SJSA1 (cell line): ENCODE measurements at regions not wholly inside any gene's neighbourhood (a gene's known extent, or its start where the extent isn't known, plus 50 kb on each side); places are given as distances from the start of the nearest gene placed in this dataset.
A peak's percentile ranks its signal among the peaks of the same experiment; 100 is the strongest.

Experiments used
- DNase-seq, 2 experiments: peaks; one replicate each; pipeline ENCODE4 v3.0.0-alpha.2; 2015 to 2020; ENCODE audit warnings: low spot score in 2 of 2, low read depth in 1 of 2
- H3K27ac ChIP-seq: fragments of 250-450 bp; sonication (Bioruptor Pico); 2 replicates; pipeline ENCODE4 v1.5.1; 2020; ENCODE audit warnings: mild to moderate bottlenecking, moderate library complexity
- H3K27me3 ChIP-seq: fragments of 250-450 bp; sonication (Bioruptor Pico); replicated peaks from 2 replicates; pipeline ENCODE4 v1.5.1; 2020; ENCODE audit warnings: mild to moderate bottlenecking, moderate library complexity
- H3K36me3 ChIP-seq: fragments of 250-450 bp; sonication (Bioruptor Pico); 2 replicates; pipeline ENCODE4 v1.5.1; 2020; ENCODE audit warnings: mild to moderate bottlenecking
- H3K4me1 ChIP-seq: fragments of 250-450 bp; sonication (Bioruptor Pico); replicated peaks from 2 replicates; pipeline ENCODE4 v1.6.1; 2021; ENCODE audit warnings: mild to moderate bottlenecking
- H3K4me3 ChIP-seq: fragments of 250-450 bp; sonication (Bioruptor Pico); 2 replicates; pipeline ENCODE4 v1.5.1; 2020; ENCODE audit warnings: mild to moderate bottlenecking
- H3K9me3 ChIP-seq: fragments of 250-450 bp; sonication (Bioruptor Pico); replicated peaks from 2 replicates; pipeline ENCODE4 v1.5.1; 2020; ENCODE audit warnings: mild to moderate bottlenecking

DNA sequence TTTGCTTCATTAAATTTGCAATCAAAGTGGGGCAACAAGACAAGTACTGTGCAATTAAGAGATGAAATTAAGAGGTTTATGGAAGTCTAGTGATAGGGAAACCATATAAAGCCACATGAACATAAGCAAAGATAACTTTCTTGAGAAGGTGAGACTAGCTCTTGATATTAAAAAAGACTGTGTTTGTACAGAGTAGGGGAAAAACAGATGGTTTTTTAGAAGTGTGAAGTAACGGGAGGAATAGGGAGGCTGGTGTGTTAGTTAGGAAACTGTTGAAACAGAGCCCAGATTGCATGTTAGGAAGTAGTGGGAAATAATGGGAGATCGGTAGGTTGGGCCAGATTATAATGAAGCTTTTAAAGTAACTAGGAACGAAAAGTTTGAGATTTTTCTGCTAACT, 149.8 kb upstream of the FREM2 start:
- Histone ChIP-seq H3K4me1 (no peaks in the 10 kb centered on the region), H3K36me3 (no peaks in the 10 kb centered on the region), H3K27me3 (no peaks in the 10 kb centered on the region), H3K9me3 (no peaks in the 10 kb centered on the region), H3K4me3 (no peak overlapping the region), H3K27ac (no peak overlapping the region)
- DNase-seq = no peak

DNA sequence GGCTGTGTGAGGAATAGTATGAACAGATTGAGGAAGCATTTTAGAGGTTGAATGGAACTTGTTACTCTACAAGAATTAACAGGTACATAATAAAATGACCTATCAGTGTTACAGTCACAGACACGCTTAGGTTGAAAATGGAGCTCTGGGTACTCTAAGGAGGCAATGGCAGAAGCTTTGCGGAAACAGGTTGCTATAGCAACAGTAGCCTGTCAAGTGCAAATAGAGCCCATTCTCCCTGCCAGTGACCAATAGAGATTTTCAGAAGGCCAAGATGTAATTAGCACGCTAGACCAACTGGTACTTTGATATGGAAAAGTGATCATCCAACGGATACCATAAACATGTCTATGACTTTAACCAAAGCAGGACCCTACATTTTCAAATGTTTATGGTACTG, 148.5 kb upstream of the FREM2 start:
- no peaks in the 10 kb centered on the region for H3K4me1 ChIP-seq
- no peak for DNase-seq
- no peaks in the 10 kb centered on the region for H3K9me3 ChIP-seq
- H3K27ac ChIP-seq = no peak overlapping the region
- H3K4me3 ChIP-seq = no peak overlapping the region
- no peaks in the 10 kb centered on the region for H3K27me3 ChIP-seq
- H3K36me3 ChIP-seq = no peaks in the 10 kb centered on the region

DNA sequence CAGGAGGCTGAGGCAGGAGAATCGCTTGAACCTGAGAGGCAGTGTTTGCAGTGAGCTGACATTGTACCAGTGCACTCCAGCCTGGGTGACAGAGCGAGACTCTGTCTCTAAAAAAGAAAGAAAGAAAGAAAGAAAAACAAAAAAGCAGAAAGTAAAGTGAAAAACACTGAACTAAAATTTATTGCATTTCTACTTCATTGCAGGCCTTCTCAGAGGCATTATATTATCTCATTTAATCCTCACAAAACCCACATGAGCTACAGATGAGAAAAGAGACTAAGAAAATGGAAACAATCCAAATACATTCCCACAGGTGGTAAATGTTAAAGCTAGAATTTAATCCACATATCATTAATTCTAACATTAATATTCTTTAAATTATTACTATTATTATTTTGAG, 147.2 kb upstream of the FREM2 start:
- Histone ChIP-seq H3K27me3 (no peaks in the 10 kb centered on the region), H3K36me3 (no peaks in the 10 kb centered on the region), H3K9me3 (no peaks in the 10 kb centered on the region), H3K4me1 (no peaks in the 10 kb centered on the region), H3K27ac (no peak overlapping the region), H3K4me3 (no peak overlapping the region)
- DNase-seq = no peak

DNA sequence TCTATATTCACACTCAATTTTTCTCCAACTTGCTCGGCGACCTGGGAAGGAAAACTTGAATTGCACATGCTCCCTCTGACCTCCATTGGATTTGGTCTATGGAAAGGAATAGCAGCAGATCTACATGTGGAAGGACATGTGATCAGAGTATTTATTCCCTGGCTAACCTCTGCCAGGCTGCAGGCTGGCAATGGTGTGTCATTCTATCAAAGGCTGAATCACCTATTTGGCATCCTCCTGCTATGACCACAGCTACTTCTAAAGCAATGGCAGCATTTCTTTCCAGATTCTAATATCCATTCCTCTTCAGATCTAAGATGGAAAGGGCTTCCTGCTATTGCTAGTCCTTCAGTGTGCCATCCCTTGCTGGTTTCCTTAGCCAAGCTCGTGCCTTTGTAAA, 144.3 kb upstream of the FREM2 start:
- Histone ChIP-seq H3K4me3 (no peak overlapping the region), H3K27ac (no peak overlapping the region), H3K9me3 (no peaks in the 10 kb centered on the region), H3K27me3 (no peaks in the 10 kb centered on the region), H3K36me3 (no peaks in the 10 kb centered on the region), H3K4me1 (no peaks in the 10 kb centered on the region)
- no peak for DNase-seq

DNA sequence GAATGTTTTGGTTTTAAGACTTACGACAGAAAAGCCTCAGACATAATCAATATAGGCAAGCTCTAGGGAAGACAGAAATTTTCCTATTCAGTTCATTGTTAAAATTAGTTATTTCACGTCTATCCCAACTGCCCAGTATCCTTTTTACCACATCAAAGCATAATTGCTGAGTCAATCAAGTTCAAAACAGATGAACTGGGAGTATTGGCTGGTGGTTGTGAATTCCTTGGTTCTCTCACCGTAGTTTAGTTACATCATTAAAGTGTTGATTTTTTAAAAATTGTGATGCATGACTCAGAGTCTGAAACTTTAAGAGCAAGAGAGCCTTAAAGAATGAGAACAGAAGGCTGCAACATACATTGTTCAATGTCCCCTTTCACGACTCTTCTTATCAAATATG, 143.3 kb upstream of the FREM2 start:
- DNase-seq = no peak
- H3K27ac ChIP-seq = no peak overlapping the region
- H3K9me3 ChIP-seq = no peaks in the 10 kb centered on the region
- H3K4me3 ChIP-seq = no peak overlapping the region
- no peaks in the 10 kb centered on the region for H3K27me3 ChIP-seq
- H3K4me1 ChIP-seq = no peaks in the 10 kb centered on the region
- H3K36me3 ChIP-seq = no peaks in the 10 kb centered on the region

DNA sequence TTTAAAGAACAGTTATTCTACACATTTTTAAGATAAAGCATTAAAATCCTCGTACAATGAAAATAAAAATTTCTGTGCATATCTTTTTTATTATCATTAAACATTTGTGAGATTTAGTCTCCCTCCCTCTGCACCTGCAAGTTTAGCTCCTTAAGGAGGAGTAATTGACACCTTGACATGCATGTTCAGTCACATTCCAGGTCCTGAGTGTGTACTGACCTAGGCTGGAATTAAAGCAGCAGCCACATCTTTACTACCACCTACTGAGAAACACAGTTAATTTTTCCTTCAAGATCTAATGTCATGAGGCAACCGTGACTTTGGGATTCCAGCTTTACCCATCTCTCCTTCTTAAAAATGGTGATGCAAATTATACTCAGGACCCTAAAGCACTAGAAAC, 123.1 kb upstream of the FREM2 start:
- DNase-seq = no peak

DNA sequence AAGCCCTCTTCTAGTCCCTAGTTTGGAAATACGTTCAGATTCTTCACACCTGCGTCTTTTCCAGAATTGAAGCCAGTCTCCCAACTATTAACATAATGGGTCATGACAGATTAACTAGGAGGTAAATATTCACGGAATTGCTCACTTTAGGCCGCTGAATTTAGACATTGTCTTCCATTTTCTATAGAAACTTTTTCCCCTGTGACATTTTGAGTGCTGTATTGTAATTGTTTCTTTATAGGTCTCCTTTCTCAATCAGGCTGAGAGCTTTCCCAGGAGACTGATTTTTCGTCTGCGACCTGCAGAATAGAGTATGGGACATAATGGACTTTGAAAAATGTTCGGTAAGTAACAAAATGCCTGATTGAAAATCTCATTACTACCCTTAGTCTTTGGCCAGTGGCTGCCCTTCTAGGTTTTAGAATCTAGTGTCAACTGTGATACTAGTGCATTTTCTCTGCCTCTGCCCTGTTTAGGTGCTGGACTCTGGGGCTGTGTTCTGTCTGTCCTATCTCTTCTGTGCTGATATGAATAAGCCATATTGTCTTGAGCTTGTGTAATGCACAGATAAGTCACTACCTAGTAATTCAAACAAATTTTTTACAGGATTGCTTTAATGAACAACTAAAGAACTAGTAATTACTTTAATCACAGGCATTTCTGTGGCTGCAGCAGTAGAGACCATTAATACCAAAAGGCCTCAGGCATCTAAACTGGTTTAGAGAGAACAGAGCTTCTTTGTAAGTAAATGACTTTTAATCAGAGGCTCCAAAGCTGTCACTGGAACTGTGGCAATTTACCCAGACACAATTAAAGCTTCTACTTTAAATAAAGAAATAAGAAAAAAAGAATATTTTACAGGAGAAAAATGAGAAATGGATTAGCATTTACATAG, 122.4 kb upstream of the FREM2 start:
- Histone ChIP-seq H3K36me3 (no peaks in the 10 kb centered on the region), H3K9me3 (no peaks in the 10 kb centered on the region), H3K4me1 (no peaks in the 10 kb centered on the region), H3K27me3 (no peaks in the 10 kb centered on the region), H3K27ac (no peak overlapping the region), H3K4me3 (no peak overlapping the region)
- no peak for DNase-seq

More for the DNA sequence above, 123.1 kb upstream of the FREM2 start:
- H3K9me3 ChIP-seq = no peaks in the 10 kb centered on the region
- H3K36me3 ChIP-seq = no peaks in the 10 kb centered on the region
- H3K4me1 ChIP-seq = no peaks in the 10 kb centered on the region
- H3K27ac ChIP-seq = no peak overlapping the region
- no peak overlapping the region for H3K4me3 ChIP-seq
- H3K27me3 ChIP-seq = no peaks in the 10 kb centered on the region

DNA sequence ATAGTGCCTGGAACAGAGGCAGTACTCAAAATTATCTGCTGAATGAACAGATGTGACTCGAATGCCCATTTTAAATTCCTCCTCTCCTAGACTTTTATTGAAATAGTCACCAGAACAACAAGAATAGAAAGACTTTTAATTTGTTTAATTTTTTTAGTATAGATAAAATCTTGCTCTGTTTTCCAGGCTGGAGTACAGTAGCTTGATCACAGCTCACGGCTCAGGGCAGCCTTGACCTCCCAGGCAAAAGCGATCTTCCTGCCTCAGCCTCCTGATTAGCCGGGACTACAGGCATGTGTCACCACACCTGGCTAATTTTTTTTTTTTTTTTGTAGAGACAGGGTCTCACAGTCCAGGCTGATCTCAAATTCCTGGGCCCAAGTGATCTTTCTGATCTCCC, 120.9 kb upstream of the FREM2 start:
- Histone ChIP-seq H3K9me3 (no peaks in the 10 kb centered on the region), H3K27ac (no peak overlapping the region), H3K4me1 (no peaks in the 10 kb centered on the region), H3K27me3 (no peaks in the 10 kb centered on the region), H3K4me3 (no peak overlapping the region), H3K36me3 (no peaks in the 10 kb centered on the region)
- DNase-seq = no peak

DNA sequence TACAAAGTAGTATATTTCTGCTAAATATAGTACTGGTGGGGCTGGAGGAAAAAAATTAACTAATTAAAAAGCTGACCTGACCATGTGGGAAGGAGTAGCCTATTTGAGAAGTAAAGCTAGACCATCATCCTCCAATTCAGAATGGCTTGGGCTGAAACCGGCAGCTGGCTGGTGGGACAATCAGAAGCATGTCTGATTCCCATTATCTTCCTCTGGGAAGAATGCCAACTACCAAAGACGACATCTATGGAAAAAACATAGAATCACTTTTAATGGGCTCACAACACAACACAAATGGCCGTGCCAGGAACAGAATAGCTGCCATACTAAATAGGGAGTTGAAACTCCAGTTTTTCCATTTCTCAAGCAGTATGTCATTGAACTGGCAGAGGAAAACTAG, 120.4 kb upstream of the FREM2 start:
- Histone ChIP-seq H3K9me3 (no peaks in the 10 kb centered on the region), H3K4me1 (no peaks in the 10 kb centered on the region)
- no peak for DNase-seq

DNA sequence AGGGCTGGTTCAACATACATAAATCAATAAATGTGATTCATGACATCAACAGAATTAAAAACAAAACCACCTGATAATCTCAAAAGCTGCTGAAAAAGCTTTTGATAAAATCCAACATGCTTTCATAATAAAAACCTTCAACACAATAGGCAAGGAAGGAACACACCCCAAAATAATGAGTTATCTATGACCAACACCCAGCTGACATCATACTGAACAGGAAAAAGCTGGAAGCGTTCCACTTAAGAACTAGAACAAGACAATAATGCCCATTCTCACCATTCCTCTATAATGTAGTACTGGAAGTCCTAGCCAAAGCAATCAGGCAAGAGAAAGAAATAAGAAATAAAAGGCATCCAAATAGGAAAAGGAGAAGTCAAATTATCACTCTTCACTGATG, 116.2 kb upstream of the FREM2 start:
- no peak overlapping the region for H3K4me3 ChIP-seq
- no peaks in the 10 kb centered on the region for H3K36me3 ChIP-seq
- no peak overlapping the region for H3K27ac ChIP-seq
- DNase-seq = no peak
- no peaks in the 10 kb centered on the region for H3K9me3 ChIP-seq
- no peaks in the 10 kb centered on the region for H3K27me3 ChIP-seq
- H3K4me1 ChIP-seq = no peaks in the 10 kb centered on the region

More for the DNA sequence above, 120.4 kb upstream of the FREM2 start:
- no peak overlapping the region for H3K4me3 ChIP-seq
- H3K27ac ChIP-seq = no peak overlapping the region
- H3K36me3 ChIP-seq = no peaks in the 10 kb centered on the region
- no peaks in the 10 kb centered on the region for H3K27me3 ChIP-seq

DNA sequence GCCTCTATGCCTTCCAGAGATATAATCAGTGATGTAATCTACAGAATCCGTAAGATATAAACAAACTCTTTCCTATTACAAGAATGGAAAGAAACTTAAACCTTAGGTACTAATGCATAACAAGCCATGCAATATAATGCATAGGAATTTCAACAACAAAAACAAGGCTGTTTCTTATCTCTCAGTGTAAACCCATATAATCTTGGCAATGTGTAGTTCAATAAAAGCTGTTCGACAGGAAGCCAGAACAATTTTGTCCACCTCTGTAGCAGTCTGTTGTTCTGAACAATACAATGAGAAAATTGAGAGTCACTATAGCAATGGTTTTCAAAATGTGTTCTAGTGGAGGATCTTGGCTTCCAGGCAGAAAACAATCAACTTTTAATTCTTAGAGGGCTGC, 111.5 kb upstream of the FREM2 start:
- no peak for DNase-seq
- no peak overlapping the region for H3K27ac ChIP-seq
- H3K27me3 ChIP-seq = no peaks in the 10 kb centered on the region
- no peaks in the 10 kb centered on the region for H3K9me3 ChIP-seq
- H3K4me1 ChIP-seq = no peaks in the 10 kb centered on the region
- H3K4me3 ChIP-seq = no peak overlapping the region
- H3K36me3 ChIP-seq = no peaks in the 10 kb centered on the region

DNA sequence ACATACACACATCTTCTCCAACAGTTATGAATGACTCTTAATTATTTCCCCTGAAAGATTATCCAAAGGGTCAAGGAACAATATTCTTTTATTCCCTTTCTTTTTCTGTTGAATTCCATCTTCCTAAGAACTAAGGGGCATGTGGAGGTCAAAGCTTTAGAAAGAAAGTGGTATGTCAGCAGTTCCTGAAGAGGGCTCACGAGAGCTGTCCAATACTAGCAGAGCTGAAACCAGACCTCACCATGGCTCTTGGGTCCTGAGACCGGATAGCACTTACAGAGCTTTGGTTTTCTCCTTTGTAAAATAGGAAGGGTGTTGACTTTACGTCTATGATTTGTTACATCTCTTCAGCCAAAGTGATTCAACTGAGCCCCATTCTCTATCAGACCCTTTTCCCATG, 109.8 kb upstream of the FREM2 start:
- Histone ChIP-seq H3K27ac (no peak overlapping the region), H3K9me3 (no peaks in the 10 kb centered on the region), H3K27me3 (no peaks in the 10 kb centered on the region), H3K4me1 (no peaks in the 10 kb centered on the region), H3K36me3 (no peaks in the 10 kb centered on the region), H3K4me3 (no peak overlapping the region)
- no peak for DNase-seq

DNA sequence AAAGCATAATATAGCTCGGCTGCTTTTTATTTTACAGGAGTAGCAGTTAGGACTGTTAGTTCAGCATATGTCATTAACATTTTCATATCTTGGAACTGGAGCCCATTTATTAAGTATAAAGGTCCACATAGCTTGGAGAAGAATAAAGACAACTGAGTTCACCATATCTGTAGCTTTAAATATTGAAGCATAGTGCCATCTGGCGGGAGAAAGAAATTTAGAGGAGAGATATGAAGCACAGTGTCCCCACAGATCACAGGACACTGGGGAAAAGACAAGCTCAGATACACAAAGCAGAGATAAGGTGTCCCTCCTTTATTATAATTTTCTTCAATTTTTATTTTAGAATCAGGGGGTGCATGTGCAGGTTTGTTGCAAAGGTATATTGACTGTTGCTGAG, 104.7 kb upstream of the FREM2 start:
- no peaks in the 10 kb centered on the region for H3K4me1 ChIP-seq
- no peaks in the 10 kb centered on the region for H3K27me3 ChIP-seq
- H3K36me3 ChIP-seq = no peaks in the 10 kb centered on the region
- H3K4me3 ChIP-seq = no peak overlapping the region
- DNase-seq = peak in 1 of 2 experiments; percentile 2
- H3K9me3 ChIP-seq = no peaks in the 10 kb centered on the region
- H3K27ac ChIP-seq = no peak overlapping the region

DNA sequence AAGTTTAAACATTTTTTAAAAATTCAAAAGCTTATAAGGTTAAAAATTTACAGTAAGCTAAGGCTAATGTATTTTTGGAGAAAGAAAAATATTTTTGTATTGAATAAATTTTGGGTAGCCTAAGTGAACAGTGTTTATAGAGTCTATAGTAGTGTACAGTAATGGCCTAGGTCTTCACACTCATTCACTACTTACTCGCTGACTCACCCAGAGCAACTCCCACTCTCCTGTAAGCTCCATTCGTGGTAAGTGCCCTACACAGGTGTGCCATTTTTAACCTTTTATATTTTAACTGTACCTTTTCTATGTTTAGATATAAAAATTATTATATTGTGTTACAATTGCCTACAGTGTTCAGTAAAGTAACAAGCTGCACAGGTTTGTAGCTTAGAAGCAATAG, 96.6 kb upstream of the FREM2 start:
- no peaks in the 10 kb centered on the region for H3K9me3 ChIP-seq
- no peaks in the 10 kb centered on the region for H3K27me3 ChIP-seq
- no peaks in the 10 kb centered on the region for H3K4me1 ChIP-seq
- no peak for DNase-seq
- no peak overlapping the region for H3K27ac ChIP-seq
- H3K4me3 ChIP-seq = no peak overlapping the region
- H3K36me3 ChIP-seq = no peaks in the 10 kb centered on the region
